GM18520 (cell line): ENCODE measurements at regions not wholly inside any gene's neighbourhood (a gene's known extent, or its start where the extent isn't known, plus 50 kb on each side); places are given as distances from the start of the nearest gene placed in this dataset.

Experiments used
- ATAC-seq: cut with Tn5 transposase; IDR thresholded peaks from one replicate; pipeline ENCODE4 v1.9.1; 2021; ENCODE audit not compliant: unreplicated experiment

DNA sequence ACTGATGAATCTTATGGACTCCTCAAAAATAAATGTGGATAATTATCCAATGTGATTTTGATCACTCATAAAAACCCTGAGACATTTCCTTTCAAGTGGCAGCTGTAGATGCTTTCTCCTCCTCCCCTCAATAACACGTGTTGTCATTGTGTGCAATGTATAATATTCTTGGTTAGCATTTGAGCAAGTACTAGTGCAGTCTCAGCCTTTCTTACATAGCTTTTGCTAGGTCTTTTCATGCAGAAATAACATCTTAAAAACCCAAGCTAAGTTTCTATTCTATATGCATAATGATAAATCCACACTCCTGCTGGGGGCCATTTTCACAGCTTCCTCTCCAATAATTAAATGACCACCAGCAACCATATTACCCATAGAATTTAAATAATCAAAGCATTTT is 1835.2 kb upstream of the NUDT12 start:
- no peak for ATAC-seq

DNA sequence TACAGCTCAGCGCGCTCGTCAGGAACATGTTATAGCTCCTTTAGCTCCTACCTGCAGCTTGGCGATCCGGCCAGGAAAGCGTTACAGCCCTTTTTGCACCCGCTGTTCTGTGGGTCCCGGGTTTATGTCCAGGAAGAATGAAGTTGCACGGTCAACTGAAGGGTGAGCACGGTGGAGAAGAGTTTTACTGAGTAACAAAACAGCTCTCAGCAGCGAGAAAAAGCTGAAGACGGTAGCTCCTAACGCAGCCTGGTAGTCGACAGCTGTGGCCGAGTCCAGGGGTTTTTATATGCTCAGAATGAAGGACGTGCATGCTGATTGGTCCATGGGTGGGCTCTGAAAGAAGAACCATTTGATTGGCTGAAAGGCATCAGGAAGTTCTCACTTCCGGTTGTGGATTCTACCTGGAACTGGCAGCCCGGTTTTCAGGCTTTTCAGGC is 1830.1 kb upstream of the NUDT12 start:
- no peak for ATAC-seq

DNA sequence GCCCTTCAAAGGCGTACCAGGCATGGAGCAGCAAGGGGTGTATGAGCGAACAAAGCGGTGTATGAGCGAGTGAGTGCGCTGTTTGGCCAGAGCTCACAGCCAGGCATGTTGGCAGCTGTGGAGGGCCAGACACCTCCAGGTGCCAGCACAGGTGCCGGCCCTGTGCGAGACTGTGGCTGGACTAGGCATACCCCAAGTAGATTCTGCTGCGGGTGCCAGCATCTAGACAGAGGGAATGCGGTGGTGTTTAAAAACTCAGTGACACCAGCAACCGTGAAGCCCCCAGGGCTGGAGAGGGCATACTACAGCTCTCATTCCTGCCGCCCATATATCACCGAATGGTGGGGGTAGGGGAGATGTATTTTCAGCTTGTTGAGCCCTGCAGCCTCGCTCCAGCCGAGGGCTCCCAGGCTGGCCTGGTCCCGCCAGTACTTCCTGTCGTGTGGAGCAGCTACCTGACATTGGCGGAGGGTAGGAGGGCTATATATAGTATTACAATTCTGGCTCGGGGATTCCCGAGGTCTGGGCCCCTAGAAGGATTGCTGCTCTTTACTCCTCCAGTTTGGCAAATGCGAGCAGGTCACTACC is 1829.6 kb upstream of the NUDT12 start:
- ATAC-seq, result no peak

GRCh38 chr5:105380126-105380525 is 1817.5 kb upstream of the NUDT12 start:
- no peak for ATAC-seq

DNA sequence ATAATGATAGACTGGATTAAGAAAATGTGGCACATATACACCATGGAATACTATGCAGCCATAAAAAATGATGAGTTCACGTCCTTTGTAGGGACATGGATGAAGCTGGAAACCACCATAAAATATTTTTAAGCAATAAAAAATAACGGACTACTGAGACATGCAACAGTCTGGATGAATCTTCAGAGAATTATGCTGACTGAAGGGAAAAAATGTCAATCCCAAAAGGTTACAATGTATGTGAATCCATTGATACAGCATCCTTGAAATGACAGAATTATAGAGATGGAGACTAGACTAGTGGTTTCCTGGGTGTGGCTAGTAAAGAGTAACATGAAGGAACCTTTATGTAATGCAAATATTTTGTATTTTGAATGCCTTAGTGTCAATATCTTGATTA is 1808.6 kb upstream of the NUDT12 start:
- ATAC-seq, result no peak

DNA sequence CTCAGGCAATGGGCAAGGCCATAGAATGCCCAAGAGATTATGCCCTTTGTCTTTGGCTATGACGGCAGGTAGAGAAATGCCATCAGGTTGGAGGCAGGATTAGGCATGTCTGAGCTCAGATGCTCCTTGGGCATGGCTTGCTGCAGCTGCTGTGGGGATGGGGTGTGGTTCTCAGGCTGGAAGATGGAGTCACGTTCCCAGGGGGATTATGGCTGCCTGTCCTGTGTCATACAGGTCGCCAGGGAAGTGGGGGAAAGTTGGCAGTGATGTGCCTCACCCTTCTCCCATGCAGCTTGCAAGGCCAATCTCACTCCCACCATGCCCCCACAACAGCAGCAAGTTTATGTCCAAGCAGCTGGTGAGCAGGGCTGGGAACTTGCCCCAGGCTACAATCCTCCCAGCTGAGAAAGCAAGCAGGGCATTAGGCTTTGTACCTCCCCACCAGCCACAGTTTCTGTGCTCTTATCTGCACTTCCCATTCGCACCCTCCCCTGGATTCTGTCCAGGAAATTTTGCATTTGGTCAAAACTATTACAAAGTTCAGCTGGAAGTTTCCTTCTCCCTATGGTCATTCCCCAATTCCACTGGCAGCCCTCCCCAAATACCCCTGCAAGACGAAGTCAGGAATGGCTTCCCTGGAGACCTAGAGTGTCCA is 1788.0 kb upstream of the NUDT12 start:
- ATAC-seq, result no peak

DNA sequence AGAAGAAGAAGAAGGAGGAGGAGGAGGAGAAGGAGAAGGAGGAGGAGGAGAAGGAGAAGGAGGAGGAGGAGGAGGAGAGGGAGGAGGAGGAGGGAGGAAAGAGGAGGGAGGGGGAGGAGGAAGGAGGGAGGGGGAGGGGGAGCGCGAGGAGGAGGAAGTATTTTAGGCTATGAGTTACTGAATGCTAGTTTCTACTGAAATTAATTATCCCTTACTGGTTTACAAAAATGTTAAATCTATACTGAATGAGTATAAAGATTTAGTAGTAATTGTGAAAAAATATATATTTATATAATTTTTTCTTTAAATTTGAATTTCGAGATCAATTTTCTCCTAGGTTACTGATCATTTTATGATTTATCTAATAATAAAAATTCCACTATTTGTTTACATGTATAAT is 1769.0 kb upstream of the NUDT12 start:
- no peak for ATAC-seq

DNA sequence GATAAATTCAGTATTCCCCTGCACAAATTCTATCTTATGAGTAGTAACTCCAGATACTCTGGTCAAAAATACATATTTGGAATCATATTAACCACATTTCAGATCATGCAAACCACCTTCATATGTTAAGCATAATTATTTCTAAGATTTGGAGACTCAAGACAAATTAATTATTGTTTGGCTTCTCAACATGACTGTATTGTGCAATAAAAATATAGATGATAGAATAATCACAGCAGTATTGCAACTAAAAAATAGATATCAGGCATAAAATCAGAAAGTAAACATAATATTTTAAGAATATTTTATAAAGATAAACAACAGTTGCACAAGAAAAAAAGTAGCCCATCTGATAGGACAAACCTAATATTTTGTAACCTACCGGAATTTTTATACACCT is 1767.6 kb upstream of the NUDT12 start:
- ATAC-seq, result no peak

DNA sequence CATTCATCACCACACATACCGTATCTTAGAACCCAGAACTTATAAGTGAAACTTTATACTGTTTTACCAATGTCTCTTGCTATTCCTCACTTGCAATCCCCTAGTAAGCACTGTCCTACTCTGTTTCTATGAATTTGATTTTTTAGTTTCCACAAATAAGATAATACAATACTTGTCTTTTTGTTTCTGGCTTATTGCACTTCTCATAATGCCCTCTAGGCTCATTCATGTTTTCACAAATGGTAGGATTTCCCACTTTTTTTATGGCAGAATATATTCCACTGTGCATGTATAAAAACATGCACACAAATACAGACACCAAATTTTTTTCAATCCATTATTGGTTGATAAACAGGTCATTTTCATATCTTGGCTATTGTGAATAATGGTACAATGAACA is 1742.3 kb upstream of the NUDT12 start:
- no peak for ATAC-seq

DNA sequence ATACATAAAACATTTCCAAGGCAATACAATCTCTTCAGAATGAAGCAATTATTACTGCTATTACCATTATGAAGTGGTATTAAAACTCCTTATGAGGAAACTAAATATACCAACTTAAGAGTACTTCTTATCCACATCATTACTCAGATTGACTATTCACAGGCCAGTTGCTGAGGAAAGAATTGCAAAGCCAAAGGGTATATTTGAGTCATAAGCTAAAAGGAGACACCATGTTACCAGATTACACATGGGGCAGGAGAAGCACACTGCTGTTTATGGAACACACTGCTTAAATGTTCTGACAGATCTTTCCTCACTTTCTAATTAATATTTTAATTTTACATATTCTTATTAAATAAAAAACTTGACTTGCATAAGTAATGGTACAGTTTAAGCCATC is 1726.4 kb upstream of the NUDT12 start:
- no peak for ATAC-seq

DNA sequence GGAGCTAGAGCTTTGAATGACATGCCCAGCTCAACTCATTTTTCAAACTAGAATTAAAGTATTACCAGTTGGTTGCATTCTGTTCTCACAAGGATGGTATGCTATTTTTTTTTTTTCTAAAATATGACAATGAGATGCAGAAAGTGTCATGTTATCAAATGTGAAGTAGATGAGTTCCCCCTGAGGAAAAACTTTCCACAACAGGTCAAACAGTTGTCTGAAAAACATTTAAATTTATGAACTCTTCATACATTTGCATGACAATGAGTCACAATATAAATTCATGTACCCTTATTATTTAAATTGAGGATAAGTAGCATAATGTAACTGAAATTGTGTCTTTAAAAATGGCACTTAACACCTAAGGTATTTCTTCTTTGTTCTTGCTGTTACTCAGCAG is 1720.5 kb upstream of the NUDT12 start:
- no peak for ATAC-seq

DNA sequence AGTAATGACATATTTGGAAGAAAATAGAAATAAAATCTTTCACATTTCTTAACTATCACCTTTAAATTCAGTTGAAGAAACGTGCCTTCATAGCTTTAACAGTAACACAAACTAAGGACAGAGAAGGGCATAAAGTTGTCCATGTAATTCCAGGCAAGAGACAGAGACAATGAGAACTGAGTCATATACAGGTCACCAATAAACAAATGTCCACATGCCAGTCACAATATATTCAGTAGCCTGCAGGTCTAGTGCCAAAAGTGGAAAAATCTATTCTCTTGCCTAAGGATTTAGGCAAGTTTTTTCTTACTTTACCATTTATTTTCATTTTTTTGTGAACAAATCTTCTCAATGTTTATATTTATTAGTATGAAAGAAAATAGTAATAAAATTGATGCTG is 1711.5 kb upstream of the NUDT12 start:
- no peak for ATAC-seq

- no peak for ATAC-seq
Observed at GRCh38 chr5:105263515-105263914, 1700.9 kb upstream of the NUDT12 start.

DNA sequence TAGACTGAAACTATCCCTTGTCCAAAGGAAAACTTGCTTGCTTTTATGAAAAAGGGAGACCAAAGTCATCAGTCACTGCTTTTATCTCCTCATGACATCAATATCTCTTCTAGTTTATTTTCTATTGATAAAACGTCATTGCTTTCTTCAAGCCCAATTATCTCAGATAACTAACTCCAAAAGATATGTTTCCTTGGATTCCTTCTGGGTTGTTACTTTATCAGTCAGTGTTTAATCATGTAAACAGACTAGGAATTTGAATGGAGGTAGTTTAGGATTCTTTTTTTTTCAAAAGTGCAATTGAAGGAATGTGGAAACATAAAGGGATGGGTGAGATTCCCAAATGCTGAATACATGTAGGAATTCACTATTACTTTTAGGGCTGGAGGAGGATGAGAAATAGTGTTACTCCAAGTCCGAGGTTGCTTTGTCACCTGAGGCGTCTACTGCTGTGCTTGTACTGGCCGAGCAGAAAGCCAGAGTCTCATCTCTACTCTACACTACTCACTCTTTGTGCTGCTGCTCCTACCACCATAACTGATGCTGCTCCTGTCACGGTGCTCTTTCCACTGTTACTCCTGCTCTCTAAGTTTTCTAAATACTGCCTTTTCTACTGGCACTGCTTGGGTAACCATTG is 1697.1 kb upstream of the NUDT12 start:
- no peak for ATAC-seq

GRCh38 chr5:105238561-105238960 is 1676.0 kb upstream of the NUDT12 start:
- no peak for ATAC-seq

DNA sequence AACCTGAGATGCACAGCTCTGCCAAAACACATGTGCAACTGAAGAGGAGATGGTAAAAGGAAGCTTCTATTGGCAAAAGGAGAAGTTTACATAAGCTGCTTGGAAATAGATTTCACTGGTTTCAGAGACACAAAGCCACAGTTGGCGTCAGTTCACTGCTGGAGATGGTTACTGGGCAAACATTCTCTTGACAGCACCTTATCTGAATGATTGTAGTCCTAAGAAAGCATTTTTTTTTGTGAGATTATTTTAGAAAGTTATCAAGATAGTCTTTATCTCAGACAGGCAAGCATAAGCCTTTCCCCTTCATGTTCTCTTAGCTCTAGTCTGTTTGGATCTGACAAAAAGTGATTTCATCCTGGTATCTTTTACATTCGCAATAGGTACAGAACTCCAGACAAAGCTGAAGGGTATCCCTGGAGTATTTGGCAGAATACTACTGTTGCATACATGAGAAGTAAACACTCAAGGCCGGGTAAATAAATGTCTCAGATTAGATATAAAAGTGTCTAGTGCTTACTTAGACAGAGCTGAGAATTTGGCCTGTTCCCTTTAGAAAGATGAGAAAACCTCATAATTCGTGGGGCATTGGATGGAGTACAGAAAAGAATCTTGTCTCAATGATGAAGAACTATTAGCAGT is 1668.0 kb upstream of the NUDT12 start:
- no peak for ATAC-seq

DNA sequence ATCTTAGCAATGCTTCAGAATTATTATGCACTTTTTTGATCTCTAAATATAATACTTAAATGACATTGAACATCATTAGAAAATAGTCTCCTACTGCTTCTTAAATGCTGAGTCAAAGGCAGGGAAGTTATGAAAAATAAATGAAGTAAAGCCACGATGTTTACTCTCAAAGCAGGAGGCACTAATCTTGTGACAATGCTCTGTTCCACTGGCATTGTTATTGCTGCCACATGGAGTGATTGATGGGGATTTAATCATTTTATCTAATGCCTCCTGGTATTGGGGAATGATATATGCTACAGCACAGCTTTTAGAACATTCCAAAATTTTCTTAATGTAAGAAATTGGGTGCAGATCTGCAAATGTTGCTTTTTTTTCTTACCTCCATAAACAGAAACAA is 1655.4 kb upstream of the NUDT12 start:
- ATAC-seq, result no peak

GRCh38 chr5:105213078-105213477 is 1650.5 kb upstream of the NUDT12 start:
- no peak for ATAC-seq

- ATAC-seq, result no peak
Observed at GRCh38 chr5:105207066-105207465, 1644.5 kb upstream of the NUDT12 start.

GRCh38 chr5:105197531-105197930 is 1634.9 kb upstream of the NUDT12 start:
- ATAC-seq, result no peak

- ATAC-seq, result no peak
Observed at GRCh38 chr5:105195765-105196164, 1633.2 kb upstream of the NUDT12 start.

- no peak for ATAC-seq
Observed at GRCh38 chr5:105172918-105173317, 1610.3 kb upstream of the NUDT12 start.
